GM12878 (cell line): ENCODE measurements at regions not wholly inside any gene's neighbourhood (a gene's known extent, or its start where the extent isn't known, plus 50 kb on each side); places are given as distances from the start of the nearest gene placed in this dataset.

Source experiments
- ATAC-seq: fragments of 200-7000 bp; cut with Tn5 transposase; 3 replicates; pipeline ENCODE4 v1.9.1; 2020; ENCODE audit warnings: mild to moderate bottlenecking, moderate library complexity
- BruUV-seq: library from RNA; stranded (reverse); fragments of 400-500 nt; replicated peaks from 2 replicates; lab custom pipeline; 2021; lab: Mats Ljungman, UMichigan
- CTCF ChIA-PET: fragments of 300-600 bp; sonication (Branson Sonifier 250); formaldehyde crosslinking; extraction: SDS; loops from one replicate; lab custom pipeline; 2021; ENCODE audit warnings: inconsistent platforms; lab: Yijun Ruan, JAX
- POLR2A ChIA-PET: fragments of 350-600 bp; formaldehyde crosslinking; extraction: SDS; loops from one replicate; lab custom pipeline; 2021; ENCODE audit warnings: inconsistent platforms; lab: Charles Lee
- RAD21 ChIA-PET: fragments of 300-600 bp; sonication (Branson Sonifier 250); formaldehyde crosslinking; loops from one replicate; lab custom pipeline; 2023; ENCODE audit warnings: antibody characterized with exemption; ENCODE audit not compliant: unreplicated experiment; lab: Charles Lee
- SMC1A ChIA-PET: fragments of 300-600 bp; sonication (Branson Sonifier 250); formaldehyde crosslinking; loops from one replicate; lab custom pipeline; 2023; ENCODE audit not compliant: unreplicated experiment, uncharacterized antibody; lab: Charles Lee
- DNase-seq: peaks from one replicate; pipeline ENCODE4 v3.0.0-alpha.2; 2011; ENCODE audit warnings: low read depth, low spot score
- FAIRE-seq: peaks from 3 replicates; lab custom pipeline; 2011; peaks lifted over from hg19 to GRCh38; lab: Jason Lieb, UNC
- H2AFZ ChIP-seq: 2 replicates; pipeline ENCODE4 v1.6.0; 2011; ENCODE audit warnings: low read depth, low read length, control low read depth; ENCODE audit not compliant: control insufficient read depth
- H3K27ac ChIP-seq: 2 replicates; pipeline ENCODE4 v1.5.1; 2011; ENCODE audit warnings: control low read depth; ENCODE audit not compliant: control insufficient read depth, insufficient read depth
- H3K27me3 ChIP-seq, 2 experiments: replicated peaks in 1 of 2; 2 replicates each; pipeline versions ENCODE4 v1.6.0 to v1.6.1; 2011; ENCODE audit warnings: low read length in 1 of 2; ENCODE audit not compliant: control insufficient read depth in 2 of 2, insufficient read depth in 2 of 2
- H3K36me3 ChIP-seq, 2 experiments: 2 replicates each; pipeline ENCODE4 v1.5.1; 2011; ENCODE audit warnings: low read length in 1 of 2; ENCODE audit not compliant: control insufficient read depth in 2 of 2, insufficient read depth in 2 of 2
- H3K4me1 ChIP-seq: 2 replicates; pipeline ENCODE4 v1.6.1; 2011; ENCODE audit warnings: mild to moderate bottlenecking, low read length, moderate library complexity, mixed read lengths; ENCODE audit not compliant: control insufficient read depth, insufficient read depth
- H3K4me2 ChIP-seq: 2 replicates; pipeline ENCODE4 v1.6.0; 2011; ENCODE audit warnings: control low read depth; ENCODE audit not compliant: control insufficient read depth, insufficient read depth
- H3K4me3 ChIP-seq: fragments of 200-600 bp; sonication (generic); 2 replicates; pipeline ENCODE4 v1.5.1; 2016
- H3K79me2 ChIP-seq: 2 replicates; pipeline ENCODE4 v1.6.0; 2011; ENCODE audit warnings: low read length; ENCODE audit not compliant: control insufficient read depth, insufficient read depth
- H3K9ac ChIP-seq: 2 replicates; pipeline ENCODE4 v1.8.0; 2011; ENCODE audit warnings: low read length, control low read depth, mixed read lengths; ENCODE audit not compliant: control insufficient read depth, insufficient read depth
- H3K9me3 ChIP-seq: replicated peaks from 3 replicates; pipeline ENCODE4 v1.5.1; 2011; ENCODE audit warnings: mild to moderate bottlenecking, low read length; ENCODE audit not compliant: control insufficient read depth, insufficient read depth
- H4K20me1 ChIP-seq: 2 replicates; pipeline ENCODE4 v1.6.0; 2011; ENCODE audit not compliant: control insufficient read depth, insufficient read depth
- CBX3 ChIP-seq: fragments of 200-600 bp; sonication (generic); IDR thresholded peaks from 2 replicates; pipeline ENCODE4 v1.6.1; 2016; ENCODE audit warnings: low read depth, borderline replicate concordance
- CREB1 ChIP-seq: IDR thresholded peaks from 2 replicates; pipeline ENCODE4 v1.6.1; 2012; ENCODE audit warnings: low read depth, mild to moderate bottlenecking, inconsistent platforms
- RAD51 ChIP-seq: fragments of 450-650 bp; IDR thresholded peaks from 2 replicates; pipeline ENCODE4 v1.6.1; 2016; ENCODE audit warnings: moderate library complexity, mild to moderate bottlenecking, inconsistent platforms
- SMC3 ChIP-seq: IDR thresholded peaks from 2 replicates; pipeline ENCODE4 v1.6.1; 2011; ENCODE audit warnings: low read length, improper control_type of control experiment, borderline replicate concordance
- ZNF274 ChIP-seq: IDR thresholded peaks from one replicate; pipeline ENCODE4 v1.8.0; 2011; ENCODE audit not compliant: insufficient read length, insufficient read depth
- ZSCAN29 ChIP-seq: fragments of 450-650 bp; IDR thresholded peaks from 2 replicates; pipeline ENCODE4 v1.6.1; 2017; ENCODE audit warnings: mild to moderate bottlenecking, moderate library complexity
- WGBS: methylation state at CpG from one replicate; pipeline ENCODE4 v1.1.6; 2016; ENCODE audit warnings: low lambda C conversion rate; ENCODE audit not compliant: insufficient replicate concordance, insufficient coverage; ENCODE audit errors: missing lambda C conversion rate; 5-methylcytosine and 5-hydroxymethylcytosine counted together
- in situ Hi-C: fragments of 300-500 bp; cut with MboI; formaldehyde crosslinking; loops from 9 replicates; pipeline ENCODE4 v1.14.3; 2018; ENCODE audit warnings: mixed read lengths
- intact Hi-C: fragments of 100-400 bp; cut with micrococcal nuclease; formaldehyde crosslinking; loops from one replicate; pipeline ENCODE4 v1.14.2; 2022; ENCODE audit not compliant: unreplicated experiment
- TF ChIP-seq, protein P1 (sequence below): IDR thresholded peaks from 2 replicates; pipeline ENCODE4 v1.6.1; 2012; ENCODE audit warnings: mild to moderate bottlenecking, low read depth, low read length

DNA sequence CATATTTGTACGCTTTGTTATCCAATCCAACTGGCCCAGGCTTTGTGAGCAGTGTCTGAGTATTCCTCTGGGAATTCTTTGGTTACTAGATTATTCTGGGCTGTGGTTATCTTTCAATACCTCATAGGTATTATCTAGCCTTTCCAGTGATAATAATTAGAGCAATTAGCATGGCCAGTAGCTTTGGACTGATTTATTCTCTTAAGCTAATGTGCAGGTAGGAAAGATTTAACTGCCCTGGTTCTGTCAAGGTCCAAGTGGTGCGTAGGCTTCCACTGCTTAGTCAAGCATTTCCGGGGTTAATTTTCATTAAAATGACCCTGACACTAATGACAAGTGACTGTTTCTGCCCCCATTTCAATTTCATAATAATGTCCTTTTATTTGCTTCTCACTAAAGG, 54.2 kb upstream of the PMFBP1 start (continued):
- TF ChIP-seq CBX3: no peak
- TF ChIP-seq ZSCAN29: no peak
- TF ChIP-seq SMC3: no peak
- TF ChIP-seq ZNF274: no peak
- TF ChIP-seq, protein P1, sequence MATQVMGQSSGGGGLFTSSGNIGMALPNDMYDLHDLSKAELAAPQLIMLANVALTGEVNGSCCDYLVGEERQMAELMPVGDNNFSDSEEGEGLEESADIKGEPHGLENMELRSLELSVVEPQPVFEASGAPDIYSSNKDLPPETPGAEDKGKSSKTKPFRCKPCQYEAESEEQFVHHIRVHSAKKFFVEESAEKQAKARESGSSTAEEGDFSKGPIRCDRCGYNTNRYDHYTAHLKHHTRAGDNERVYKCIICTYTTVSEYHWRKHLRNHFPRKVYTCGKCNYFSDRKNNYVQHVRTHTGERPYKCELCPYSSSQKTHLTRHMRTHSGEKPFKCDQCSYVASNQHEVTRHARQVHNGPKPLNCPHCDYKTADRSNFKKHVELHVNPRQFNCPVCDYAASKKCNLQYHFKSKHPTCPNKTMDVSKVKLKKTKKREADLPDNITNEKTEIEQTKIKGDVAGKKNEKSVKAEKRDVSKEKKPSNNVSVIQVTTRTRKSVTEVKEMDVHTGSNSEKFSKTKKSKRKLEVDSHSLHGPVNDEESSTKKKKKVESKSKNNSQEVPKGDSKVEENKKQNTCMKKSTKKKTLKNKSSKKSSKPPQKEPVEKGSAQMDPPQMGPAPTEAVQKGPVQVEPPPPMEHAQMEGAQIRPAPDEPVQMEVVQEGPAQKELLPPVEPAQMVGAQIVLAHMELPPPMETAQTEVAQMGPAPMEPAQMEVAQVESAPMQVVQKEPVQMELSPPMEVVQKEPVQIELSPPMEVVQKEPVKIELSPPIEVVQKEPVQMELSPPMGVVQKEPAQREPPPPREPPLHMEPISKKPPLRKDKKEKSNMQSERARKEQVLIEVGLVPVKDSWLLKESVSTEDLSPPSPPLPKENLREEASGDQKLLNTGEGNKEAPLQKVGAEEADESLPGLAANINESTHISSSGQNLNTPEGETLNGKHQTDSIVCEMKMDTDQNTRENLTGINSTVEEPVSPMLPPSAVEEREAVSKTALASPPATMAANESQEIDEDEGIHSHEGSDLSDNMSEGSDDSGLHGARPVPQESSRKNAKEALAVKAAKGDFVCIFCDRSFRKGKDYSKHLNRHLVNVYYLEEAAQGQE: no peak
- TF ChIP-seq, all 136 proteins: peak for 0

GRCh38 chr16:72224260-72224768, 52.4 kb upstream of the PMFBP1 start:
- FAIRE-seq: no peak
- Histone ChIP-seq H3K27ac (no peak overlapping the region), H3K36me3 (no peaks in the 10 kb centered on the region), H3K4me3 (no peak overlapping the region), H3K27me3 (no peaks in the 10 kb centered on the region), H3K9me3 (no peaks in the 10 kb centered on the region), H2AFZ (no peak overlapping the region), H3K9ac (no peak overlapping the region), H3K4me2 (no peak overlapping the region), H4K20me1 (no peaks in the 10 kb centered on the region), H3K79me2 (no peaks in the 10 kb centered on the region), H3K4me1 (no peaks in the 10 kb centered on the region)
- TF ChIP-seq RAD51: peak; percentile 33; the same call in 1 of the 2 replicates
- no peak for TF ChIP-seq CREB1
- POLR2A ChIA-PET: no interaction called here
- CTCF ChIA-PET: no interaction called here
- RAD21 ChIA-PET: no interaction called here
- no peak for DNase-seq
- intact Hi-C loops: no loop called here
- in situ Hi-C loops: no loop called here
- WGBS: 54% methylated on average over 6 of the region's 6 CpGs
- ATAC-seq: no peak
- SMC1A ChIA-PET: interaction anchor here (1.4 kb wide), 1 partner anchor 11 kb away, joined by 3 read pairs; no protein-coding TSS in a partner anchor
- no TSS peak for BruUV-seq
